Non-pigmented ciliary epithelial cell (primary cell): ENCODE measurements at regions not wholly inside any gene's neighbourhood (a gene's known extent, or its start where the extent isn't known, plus 50 kb on each side); places are given as distances from the start of the nearest gene placed in this dataset.
"Not testable (repeated sequence)": the region's sequence is repeated elsewhere in the genome, so short reads cannot be mapped to it uniquely, and the experiment has no call there.

ENCODE experiments used
- DNase-seq: peaks from one replicate; pipeline ENCODE4 v3.0.0-alpha.2; 2010; ENCODE audit warnings: low read depth

GRCh38 chr1:59178339-59179187 lies 118.3 kb upstream of the FGGY start:
- DNase-seq: no peak

GRCh38 chr1:59179673-59180072 lies 117.2 kb upstream of the FGGY start:
- no peak for DNase-seq

DNA sequence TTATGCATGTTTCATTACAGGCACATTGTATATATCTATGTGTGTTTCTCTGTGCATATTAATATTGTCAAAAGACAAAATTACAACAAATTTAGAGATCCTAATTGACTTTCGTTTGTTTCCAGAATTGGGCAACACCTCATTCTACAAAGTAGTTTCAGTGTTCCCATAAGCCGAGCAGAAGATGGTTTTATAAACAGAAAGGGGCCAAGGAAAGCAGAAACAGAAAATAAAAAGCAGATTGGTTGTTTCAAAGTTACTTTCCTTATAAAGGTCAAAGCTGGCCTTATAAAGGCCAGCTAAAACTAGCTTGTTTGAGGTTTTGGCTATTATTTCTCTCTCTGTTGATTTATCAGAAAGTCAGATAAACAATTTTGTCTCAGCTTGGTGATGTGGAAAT lies 116.2 kb upstream of the FGGY start:
- DNase-seq: no peak

- DNase-seq: no peak
Measured at GRCh38 chr1:59183749-59184317, 113.1 kb upstream of the FGGY start.

- no peak for DNase-seq
Measured at GRCh38 chr1:59184365-59184905, 112.5 kb upstream of the FGGY start.

DNA sequence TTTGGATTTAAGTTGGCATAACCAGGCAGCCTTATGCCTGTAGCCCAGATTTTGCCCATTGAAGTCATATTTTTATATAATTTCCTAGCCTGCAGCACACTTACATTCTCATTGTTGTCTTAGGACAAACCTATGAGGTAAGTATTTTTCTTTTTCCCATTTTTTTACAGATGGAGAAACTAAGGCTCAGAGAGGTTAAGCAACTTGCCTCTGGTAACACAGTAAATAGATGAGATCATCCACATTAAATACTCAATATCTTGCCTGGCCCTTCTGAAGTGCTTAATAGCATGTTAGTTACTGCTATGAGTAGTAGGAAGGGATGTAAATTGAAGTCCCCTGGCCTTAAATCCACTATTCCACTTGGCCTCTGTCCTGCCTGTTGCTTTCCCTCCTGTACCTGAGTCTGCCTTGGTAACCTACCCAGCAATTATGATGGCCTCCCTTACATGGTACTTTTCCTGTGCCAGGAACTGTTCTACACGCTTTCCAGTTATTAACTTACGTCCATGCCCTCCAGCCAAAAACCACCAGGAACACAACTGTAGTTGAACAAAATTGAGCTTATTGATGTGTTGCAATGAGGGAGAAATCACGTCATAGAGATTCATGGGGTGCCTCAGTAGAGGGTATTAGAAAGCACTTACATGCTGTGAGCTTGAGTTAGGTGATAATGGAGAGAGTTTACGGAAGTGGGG lies 111.6 kb upstream of the FGGY start:
- no peak for DNase-seq

- no peak for DNase-seq
Measured at GRCh38 chr1:59186656-59187055, 110.2 kb upstream of the FGGY start.

GRCh38 chr1:59188413-59189213 lies 108.3 kb upstream of the FGGY start:
- no peak for DNase-seq

- no peak for DNase-seq
Measured at GRCh38 chr1:59193443-59194093, 103.3 kb upstream of the FGGY start.

DNA sequence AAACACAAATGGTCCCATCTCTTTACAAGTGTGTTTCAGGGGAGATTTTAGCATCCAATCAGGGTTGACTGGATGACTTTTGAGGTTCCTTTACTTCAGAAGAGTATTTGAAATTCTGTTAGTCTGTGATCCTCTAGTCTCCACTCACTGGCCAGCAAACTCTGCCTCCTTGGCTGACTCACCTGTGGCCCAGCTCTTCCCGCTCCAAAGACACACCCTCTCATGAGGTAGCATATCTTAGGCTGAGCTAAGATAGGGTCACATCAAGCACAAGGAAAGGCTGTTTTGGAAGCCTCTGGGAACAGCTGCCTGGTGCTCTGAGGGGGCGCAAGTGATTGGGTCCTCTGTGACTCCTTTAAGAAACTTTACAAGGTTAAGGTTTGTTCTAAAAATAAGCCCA lies 102.3 kb upstream of the FGGY start:
- DNase-seq: no peak

DNA sequence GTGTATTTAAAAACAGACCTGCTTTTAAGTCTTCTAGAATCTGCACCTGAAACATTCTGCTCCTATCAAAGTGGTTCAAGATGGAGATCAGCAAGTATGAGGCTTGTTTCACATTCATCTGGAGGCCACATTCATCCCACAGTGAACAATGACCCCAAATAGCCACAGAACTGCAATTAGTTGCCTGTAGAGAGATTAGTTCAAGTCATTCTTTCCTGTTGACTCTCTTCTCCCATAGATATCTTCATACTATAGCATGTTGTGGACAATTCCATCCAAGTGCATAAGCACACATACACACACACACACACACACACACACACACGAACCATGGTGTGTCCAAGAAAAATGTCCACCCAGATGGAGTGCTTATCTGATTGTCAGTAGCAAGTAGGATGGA lies 101.7 kb upstream of the FGGY start:
- DNase-seq: no peak

DNA sequence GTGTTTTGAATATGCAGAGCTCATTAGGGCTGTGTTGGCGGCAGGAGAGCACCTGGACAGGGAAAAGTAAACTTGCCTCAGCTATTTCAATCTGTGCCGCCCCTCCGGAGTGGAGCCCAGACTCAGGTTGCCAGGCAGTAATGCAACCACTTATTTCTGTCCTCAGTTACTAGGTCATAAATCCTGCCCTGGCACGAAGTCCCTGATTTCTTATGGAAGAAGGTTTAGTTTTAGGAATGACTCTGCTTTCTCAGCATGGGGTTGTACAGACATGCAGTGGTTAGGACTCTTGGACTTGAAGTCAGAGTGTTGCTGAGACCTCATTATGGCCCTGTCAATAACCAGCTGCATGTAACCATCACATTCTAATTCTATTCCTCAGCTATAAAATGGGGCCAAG lies 98.3 kb upstream of the FGGY start:
- DNase-seq: no peak

- no peak for DNase-seq
Measured at GRCh38 chr1:59199147-59199546, 97.7 kb upstream of the FGGY start.

DNA sequence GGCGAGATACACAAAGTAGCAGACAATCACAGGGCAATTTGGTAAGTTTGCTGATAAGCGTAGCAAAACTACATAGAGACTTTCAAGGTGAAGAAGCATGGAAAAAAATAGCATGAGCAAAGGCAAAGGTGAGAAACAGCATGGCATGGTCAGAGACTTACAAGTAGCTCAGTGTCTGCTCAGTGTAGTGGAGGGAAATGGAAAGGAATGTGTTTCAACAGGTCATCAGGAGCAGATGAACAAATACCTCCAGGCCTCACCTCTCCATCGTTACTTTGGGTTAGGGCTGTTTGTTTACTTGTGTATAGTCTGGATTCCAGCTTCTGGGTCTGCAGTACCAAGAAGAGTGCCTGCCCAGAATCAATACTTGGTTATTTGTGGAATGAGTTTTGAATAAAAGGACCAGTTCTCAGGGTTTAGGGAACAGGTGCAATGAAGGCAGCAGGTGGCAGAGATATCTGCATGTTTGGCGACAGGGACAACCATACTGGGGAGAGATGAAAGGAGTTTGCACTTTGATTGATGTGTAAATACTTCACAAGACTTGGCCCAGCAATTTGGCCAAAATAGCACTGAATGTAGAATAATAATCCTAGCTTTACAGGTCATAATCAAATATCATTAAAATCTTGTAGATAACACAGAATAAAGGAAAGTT lies 97.0 kb upstream of the FGGY start:
- no peak for DNase-seq

GRCh38 chr1:59201341-59201740 lies 95.6 kb upstream of the FGGY start:
- DNase-seq: no peak

DNA sequence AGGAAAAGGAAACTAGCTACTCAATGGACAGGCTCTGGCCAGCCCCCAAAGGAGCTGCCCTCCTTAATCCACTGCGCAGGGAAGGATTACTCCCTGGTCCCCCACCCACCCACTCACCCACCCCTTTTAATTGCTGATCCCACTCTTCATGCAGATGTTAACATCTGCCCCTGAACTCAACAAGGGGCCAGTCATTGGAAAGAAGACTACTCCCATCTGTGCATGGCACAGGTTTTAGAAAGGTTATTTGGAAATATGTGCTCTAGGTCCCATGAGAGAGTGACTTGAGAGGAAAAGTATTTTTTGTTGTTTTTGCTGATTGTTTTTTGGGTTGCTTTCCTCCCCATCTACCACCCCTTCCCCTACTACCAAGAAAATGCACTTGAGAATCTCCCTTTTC lies 94.4 kb upstream of the FGGY start:
- no peak for DNase-seq

- no peak for DNase-seq
Measured at GRCh38 chr1:59204001-59204400, 92.9 kb upstream of the FGGY start.

DNA sequence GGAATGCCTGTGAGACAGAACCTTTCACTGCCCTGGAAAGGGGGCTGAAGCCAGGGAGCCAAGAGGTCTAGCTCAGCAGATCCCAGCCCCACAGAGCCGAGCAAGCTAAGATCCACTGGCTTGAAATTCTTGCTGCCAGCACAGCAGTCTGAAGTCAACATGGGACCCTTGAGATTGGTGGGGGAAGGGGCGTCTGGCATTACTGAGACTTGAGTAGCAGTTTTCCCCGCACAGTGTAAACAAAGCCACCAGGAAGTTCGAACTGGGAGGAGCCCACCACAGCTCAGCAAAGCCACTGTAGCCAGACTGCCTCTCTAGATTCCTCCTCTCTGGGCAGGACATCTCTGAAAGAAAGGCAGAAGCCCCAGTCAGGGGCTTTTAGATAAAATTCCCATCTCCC lies 90.3 kb upstream of the FGGY start:
- DNase-seq: not testable (repeated sequence)

- not testable (repeated sequence) for DNase-seq
Measured at GRCh38 chr1:59210430-59210829, 86.5 kb upstream of the FGGY start.

DNA sequence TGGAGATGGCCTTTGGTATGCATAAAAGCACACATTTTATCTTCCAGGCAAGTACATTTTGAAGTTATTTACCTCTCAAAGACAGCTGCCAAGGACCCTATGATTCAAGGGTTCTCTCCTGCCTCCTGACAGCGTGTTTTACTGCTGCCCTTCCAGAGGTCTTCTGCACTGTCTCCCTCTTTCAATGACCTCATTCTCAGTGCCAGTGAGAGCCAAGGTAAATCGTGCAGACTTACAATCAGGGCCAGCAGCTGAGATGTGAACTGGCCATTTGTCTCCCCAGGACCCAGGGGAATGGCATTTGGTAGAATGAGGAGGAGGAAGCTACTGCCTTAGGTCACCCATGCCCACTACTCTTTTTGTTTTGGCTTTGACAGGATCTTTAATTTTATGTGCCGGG lies 84.2 kb upstream of the FGGY start:
- no peak for DNase-seq
